Parathyroid adenoma (tissue), 2 donors: ENCODE measurements at regions not wholly inside any gene's neighbourhood (a gene's known extent, or its start where the extent isn't known, plus 50 kb on each side); places are given as distances from the start of the nearest gene placed in this dataset.

ENCODE experiments used
- H2AFZ ChIP-seq: fragments of 300-600 bp; sonication (generic); one replicate; pipeline ENCODE4 v1.7.0; 2017; ENCODE audit warnings: antibody characterized with exemption, mild to moderate bottlenecking
- H3K27ac ChIP-seq: fragments of 300-600 bp; sonication (generic); one replicate; pipeline ENCODE4 v1.7.0; 2017
- H3K27me3 ChIP-seq: fragments of 300-600 bp; sonication (generic); one replicate; pipeline ENCODE4 v1.7.0; 2017; ENCODE audit warnings: low read length; ENCODE audit not compliant: control insufficient read depth, insufficient read depth
- H3K36me3 ChIP-seq: fragments of 300-600 bp; sonication (generic); one replicate; pipeline ENCODE4 v1.7.0; 2017; ENCODE audit warnings: low read length; ENCODE audit not compliant: control insufficient read depth, insufficient read depth
- H3K4me1 ChIP-seq: fragments of 300-600 bp; sonication (generic); one replicate; pipeline ENCODE4 v1.7.0; 2017; ENCODE audit warnings: control low read depth
- H3K4me2 ChIP-seq: fragments of 300-600 bp; sonication (generic); one replicate; pipeline ENCODE4 v1.7.0; 2017; ENCODE audit warnings: low read length
- H3K4me3 ChIP-seq: fragments of 300-600 bp; sonication (generic); one replicate; pipeline ENCODE4 v1.7.0; 2017; ENCODE audit warnings: low read depth, low read length
- H3K79me2 ChIP-seq: fragments of 300-600 bp; sonication (generic); one replicate; pipeline ENCODE4 v1.7.0; 2017; ENCODE audit warnings: control low read depth
- H3K9ac ChIP-seq: fragments of 300-600 bp; sonication (generic); one replicate; pipeline ENCODE4 v1.7.0; 2017; ENCODE audit warnings: mild to moderate bottlenecking
- H3K9me3 ChIP-seq: fragments of 300-600 bp; sonication (generic); one replicate; pipeline ENCODE4 v1.7.0; 2017; ENCODE audit warnings: low read length; ENCODE audit not compliant: control insufficient read depth
- TF ChIP-seq, protein P1 (sequence below): fragments of 300-600 bp; sonication (generic); IDR thresholded peaks from one replicate; pipeline ENCODE4 v1.7.0; 2017; ENCODE audit warnings: antibody characterized with exemption, mild to moderate bottlenecking
- donor health status: primary hyperparathyroidism.

- no peaks in the 10 kb centered on the region for H3K27me3 ChIP-seq
- no peak overlapping the region for H3K27ac ChIP-seq
- no peak overlapping the region for H3K4me2 ChIP-seq
- no peaks in the 10 kb centered on the region for H3K4me1 ChIP-seq
- no peaks in the 10 kb centered on the region for H3K36me3 ChIP-seq
- H2AFZ ChIP-seq = no peak overlapping the region
- TF ChIP-seq, protein P1, sequence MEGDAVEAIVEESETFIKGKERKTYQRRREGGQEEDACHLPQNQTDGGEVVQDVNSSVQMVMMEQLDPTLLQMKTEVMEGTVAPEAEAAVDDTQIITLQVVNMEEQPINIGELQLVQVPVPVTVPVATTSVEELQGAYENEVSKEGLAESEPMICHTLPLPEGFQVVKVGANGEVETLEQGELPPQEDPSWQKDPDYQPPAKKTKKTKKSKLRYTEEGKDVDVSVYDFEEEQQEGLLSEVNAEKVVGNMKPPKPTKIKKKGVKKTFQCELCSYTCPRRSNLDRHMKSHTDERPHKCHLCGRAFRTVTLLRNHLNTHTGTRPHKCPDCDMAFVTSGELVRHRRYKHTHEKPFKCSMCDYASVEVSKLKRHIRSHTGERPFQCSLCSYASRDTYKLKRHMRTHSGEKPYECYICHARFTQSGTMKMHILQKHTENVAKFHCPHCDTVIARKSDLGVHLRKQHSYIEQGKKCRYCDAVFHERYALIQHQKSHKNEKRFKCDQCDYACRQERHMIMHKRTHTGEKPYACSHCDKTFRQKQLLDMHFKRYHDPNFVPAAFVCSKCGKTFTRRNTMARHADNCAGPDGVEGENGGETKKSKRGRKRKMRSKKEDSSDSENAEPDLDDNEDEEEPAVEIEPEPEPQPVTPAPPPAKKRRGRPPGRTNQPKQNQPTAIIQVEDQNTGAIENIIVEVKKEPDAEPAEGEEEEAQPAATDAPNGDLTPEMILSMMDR = peak; percentile 63
- no peak overlapping the region for H3K9ac ChIP-seq
- H3K9me3 ChIP-seq = no peaks in the 10 kb centered on the region
- no peak overlapping the region for H3K4me3 ChIP-seq
- H3K79me2 ChIP-seq = no peaks in the 10 kb centered on the region
Observed at GRCh38 chr3:66822186-66823008, 175.7 kb upstream of the KBTBD8 start.

GRCh38 chr3:66823009-66823397 lies 175.1 kb upstream of the KBTBD8 start:
- no peak overlapping the region for H3K4me3 ChIP-seq
- H3K4me1 ChIP-seq = no peaks in the 10 kb centered on the region
- TF ChIP-seq, protein P1 = no peak
- H3K36me3 ChIP-seq = no peaks in the 10 kb centered on the region
- no peak overlapping the region for H3K27ac ChIP-seq
- no peaks in the 10 kb centered on the region for H3K9me3 ChIP-seq
- no peak overlapping the region for H3K4me2 ChIP-seq
- no peaks in the 10 kb centered on the region for H3K27me3 ChIP-seq
- no peak overlapping the region for H2AFZ ChIP-seq
- no peaks in the 10 kb centered on the region for H3K79me2 ChIP-seq
- no peak overlapping the region for H3K9ac ChIP-seq

GRCh38 chr3:66823532-66823931 lies 174.6 kb upstream of the KBTBD8 start:
- Histone ChIP-seq H3K4me1 (no peaks in the 10 kb centered on the region), H3K4me2 (no peak overlapping the region), H3K27me3 (no peaks in the 10 kb centered on the region), H3K27ac (no peak overlapping the region), H3K9ac (no peak overlapping the region), H3K9me3 (no peaks in the 10 kb centered on the region), H3K36me3 (no peaks in the 10 kb centered on the region), H3K79me2 (no peaks in the 10 kb centered on the region), H3K4me3 (no peak overlapping the region), H2AFZ (no peak overlapping the region)
- TF ChIP-seq, protein P1 = no peak

- no peaks in the 10 kb centered on the region for H3K4me1 ChIP-seq
Observed at GRCh38 chr3:66825375-66825774, 172.7 kb upstream of the KBTBD8 start.

More at GRCh38 chr3:66825375-66825774, 172.7 kb upstream of the KBTBD8 start:
- Histone ChIP-seq H3K9ac (no peak overlapping the region), H2AFZ (no peak overlapping the region), H3K36me3 (no peaks in the 10 kb centered on the region), H3K79me2 (no peaks in the 10 kb centered on the region), H3K27ac (no peak overlapping the region), H3K4me2 (no peak overlapping the region), H3K9me3 (no peaks in the 10 kb centered on the region), H3K4me3 (no peak overlapping the region), H3K27me3 (no peaks in the 10 kb centered on the region)
- TF ChIP-seq, protein P1 = no peak
